Uterus (tissue), 3 donors: ENCODE measurements at regions not wholly inside any gene's neighbourhood (a gene's known extent, or its start where the extent isn't known, plus 50 kb on each side); places are given as distances from the start of the nearest gene placed in this dataset.

Source experiments
- DNase-seq, 2 donors: peaks; one replicate each; pipeline ENCODE4 v3.0.0-alpha.2; 2019 to 2020
- H3K27ac ChIP-seq, 2 donors: fragments of 200-600 bp; sonication (generic); 1 replicate in 1 of 2; 2 replicates in 1 of 2; pipeline ENCODE4 v1.5.1; 2016 to 2018
- H3K27me3 ChIP-seq, 2 donors: fragments of 200-600 bp; sonication (generic); one replicate each; pipeline ENCODE4 v1.5.1; 2018 to 2019; ENCODE audit warnings: control low read depth in 1 of 2
- H3K36me3 ChIP-seq, 2 donors: fragments of 200-600 bp; sonication (generic); one replicate each; pipeline ENCODE4 v1.5.1; 2019; ENCODE audit warnings: control low read depth in 1 of 2
- H3K4me1 ChIP-seq, 2 donors: fragments of 200-600 bp; sonication (generic); one replicate each; pipeline ENCODE4 v1.5.1; 2018 to 2019; ENCODE audit warnings: control low read depth in 1 of 2
- H3K4me3 ChIP-seq, 2 donors: fragments of 200-600 bp; sonication (generic); 1 replicate in 1 of 2; 2 replicates in 1 of 2; pipeline ENCODE4 v1.5.1; 2018 to 2019; ENCODE audit warnings: mild to moderate bottlenecking in 1 of 2
- H3K9me3 ChIP-seq, 2 donors: fragments of 200-600 bp; sonication (generic); one replicate each; pipeline ENCODE4 v1.5.1; 2019; ENCODE audit warnings: control low read depth in 1 of 2
- CTCF ChIP-seq, 4 experiments: fragments of 200-600 bp in 2 of 4; fragments of 450-650 bp in 2 of 4; sonication (generic) in 2 of 4; IDR thresholded peaks; one replicate each; pipeline ENCODE4 v1.5.1; 2016 to 2019; ENCODE audit warnings: antibody characterized with exemption in 4 of 4, mild to moderate bottlenecking in 2 of 4, moderate library complexity in 1 of 4
- POLR2A ChIP-seq, 2 donors: fragments of 450-650 bp; IDR thresholded peaks; one replicate each; pipeline ENCODE4 v1.6.1; 2016; ENCODE audit warnings: antibody characterized with exemption in 2 of 2, mild to moderate bottlenecking in 1 of 2, moderate library complexity in 1 of 2
- intact Hi-C: fragments of 100-400 bp; cut with DNase I; formaldehyde crosslinking; loops from one replicate; pipeline ENCODE4 v1.15.1; 2023; ENCODE audit warnings: low total_unique reads
- donor health status: DM: yes; HTN: yes; CAD: no.

- intact Hi-C loops: no loop called here
- Histone ChIP-seq H3K4me1 (no peaks in the 10 kb centered on the region), H3K27me3 (no peaks in the 10 kb centered on the region), H3K27ac (no peak overlapping the region), H3K9me3 (no peaks in the 10 kb centered on the region), H3K36me3 (no peaks in the 10 kb centered on the region), H3K4me3 (no peak overlapping the region)
- no peak for DNase-seq
- TF ChIP-seq POLR2A (IDR thresholded peaks at IDR 0.05) (no peak), CTCF (IDR thresholded peaks at IDR 0.05) (no peak)
Measured at GRCh38 chr1:239823852-239824251, 267.8 kb upstream of the FMN2 start.

GRCh38 chr1:239826211-239826610, 265.5 kb upstream of the FMN2 start:
- H3K27ac ChIP-seq: no peak overlapping the region
- no peaks in the 10 kb centered on the region for H3K36me3 ChIP-seq
- TF ChIP-seq CTCF (IDR thresholded peaks at IDR 0.05) (no peak), POLR2A (IDR thresholded peaks at IDR 0.05) (no peak)
- no peak for DNase-seq
- H3K9me3 ChIP-seq: no peaks in the 10 kb centered on the region
- no peaks in the 10 kb centered on the region for H3K4me1 ChIP-seq
- no peak overlapping the region for H3K4me3 ChIP-seq
- intact Hi-C loops: no loop called here
- no peaks in the 10 kb centered on the region for H3K27me3 ChIP-seq

GRCh38 chr1:239826736-239827135, 264.9 kb upstream of the FMN2 start:
- no peak for DNase-seq
- Histone ChIP-seq H3K27me3 (no peaks in the 10 kb centered on the region), H3K4me1 (no peaks in the 10 kb centered on the region), H3K9me3 (no peaks in the 10 kb centered on the region), H3K27ac (no peak overlapping the region), H3K36me3 (no peaks in the 10 kb centered on the region), H3K4me3 (no peak overlapping the region)
- intact Hi-C loops: no loop called here
- no peak for TF ChIP-seq CTCF (IDR thresholded peaks at IDR 0.05)
- no peak for TF ChIP-seq POLR2A (IDR thresholded peaks at IDR 0.05)

GRCh38 chr1:239829535-239829934, 262.1 kb upstream of the FMN2 start:
- TF ChIP-seq POLR2A (IDR thresholded peaks at IDR 0.05): no peak
- no peak for TF ChIP-seq CTCF (IDR thresholded peaks at IDR 0.05)
- DNase-seq: no peak
- H3K4me3 ChIP-seq: no peak overlapping the region
- no peaks in the 10 kb centered on the region for H3K4me1 ChIP-seq
- intact Hi-C loops: no loop called here
- H3K27me3 ChIP-seq: no peaks in the 10 kb centered on the region
- no peaks in the 10 kb centered on the region for H3K36me3 ChIP-seq
- no peak overlapping the region for H3K27ac ChIP-seq
- no peaks in the 10 kb centered on the region for H3K9me3 ChIP-seq

DNA sequence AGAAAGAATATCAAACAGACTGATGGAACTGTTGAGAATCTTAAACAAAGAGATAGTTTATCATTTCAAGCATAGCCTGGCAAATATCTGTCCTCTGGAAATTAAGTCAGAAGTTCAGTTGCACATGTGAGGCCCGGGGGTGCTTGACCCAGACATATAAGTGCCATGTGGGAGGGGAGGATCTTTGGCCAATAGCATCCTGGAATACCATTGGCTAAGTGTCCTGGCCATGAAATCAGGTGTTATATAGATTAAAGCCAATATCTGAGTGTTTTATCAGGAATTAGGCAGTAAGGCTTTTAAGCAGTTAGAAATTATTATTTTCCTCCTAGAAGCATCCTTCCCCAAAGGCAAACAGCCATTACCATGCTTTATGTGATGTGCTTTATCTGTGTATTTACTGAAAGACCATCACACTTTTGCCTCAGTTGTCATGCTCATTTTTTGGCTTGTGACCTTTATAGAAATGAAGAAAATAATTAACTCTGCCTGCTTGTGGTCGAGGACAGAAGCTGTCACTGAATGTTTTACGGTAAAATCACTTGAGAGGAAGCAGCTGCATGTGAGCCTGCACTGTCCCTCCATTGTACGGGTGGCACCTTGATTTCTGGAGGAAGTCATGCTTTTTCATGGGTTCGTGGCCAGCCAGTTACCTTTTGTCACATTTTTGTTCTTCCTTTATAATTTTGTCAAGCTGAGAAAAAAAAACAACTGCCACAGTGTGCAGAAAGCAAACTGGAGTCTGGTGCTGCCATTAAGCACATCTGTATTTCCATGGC, 259.9 kb upstream of the FMN2 start:
- TF ChIP-seq CTCF (IDR thresholded peaks at IDR 0.05) (no peak), POLR2A (IDR thresholded peaks at IDR 0.05) (no peak)
- H3K4me1 ChIP-seq: no peaks in the 10 kb centered on the region
- H3K27me3 ChIP-seq: no peaks in the 10 kb centered on the region
- no peak overlapping the region for H3K27ac ChIP-seq
- intact Hi-C loops: no loop called here
- no peak overlapping the region for H3K4me3 ChIP-seq
- H3K9me3 ChIP-seq: no peaks in the 10 kb centered on the region
- DNase-seq: no peak
- no peaks in the 10 kb centered on the region for H3K36me3 ChIP-seq
